DND-41 (cell line): ENCODE measurements at regions not wholly inside any gene's neighbourhood (a gene's known extent, or its start where the extent isn't known, plus 50 kb on each side); places are given as distances from the start of the nearest gene placed in this dataset.

Experiments used
- EZH2 ChIP-seq: IDR thresholded peaks from 3 replicates; pipeline ENCODE4 v1.6.1; 2012; ENCODE audit warnings: borderline replicate concordance, low read depth, mild to moderate bottlenecking, moderate library complexity, low read length, inconsistent platforms; ENCODE audit not compliant: severe bottlenecking
- TF ChIP-seq, protein P1 (sequence below): IDR thresholded peaks from 2 replicates; pipeline ENCODE4 v1.5.1; 2012; ENCODE audit warnings: borderline replicate concordance, low read length, moderate library complexity, mild to moderate bottlenecking; ENCODE audit not compliant: poor library complexity, severe bottlenecking; ENCODE audit errors: extremely low read depth

DNA sequence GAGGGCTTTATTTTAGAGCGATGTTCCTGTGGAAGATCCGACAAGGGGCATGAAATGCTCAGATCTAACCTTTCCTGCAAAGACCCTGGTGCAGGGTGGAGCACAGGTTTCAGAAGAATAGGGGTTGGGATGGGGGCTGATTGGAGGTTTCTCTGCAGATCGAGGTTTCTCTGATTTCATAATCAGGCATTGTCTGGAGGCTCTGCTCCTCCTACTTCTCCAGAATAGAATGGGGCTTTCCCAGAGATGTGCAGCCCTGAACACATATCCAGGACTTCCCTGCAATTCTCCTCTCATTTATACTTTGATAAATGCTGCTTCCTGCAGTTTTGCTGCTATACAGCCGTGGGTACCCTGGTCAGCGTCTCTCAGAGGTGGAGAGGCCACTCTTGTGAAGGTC is 397.6 kb upstream of the BOD1L1 start:
- TF ChIP-seq, protein P1, sequence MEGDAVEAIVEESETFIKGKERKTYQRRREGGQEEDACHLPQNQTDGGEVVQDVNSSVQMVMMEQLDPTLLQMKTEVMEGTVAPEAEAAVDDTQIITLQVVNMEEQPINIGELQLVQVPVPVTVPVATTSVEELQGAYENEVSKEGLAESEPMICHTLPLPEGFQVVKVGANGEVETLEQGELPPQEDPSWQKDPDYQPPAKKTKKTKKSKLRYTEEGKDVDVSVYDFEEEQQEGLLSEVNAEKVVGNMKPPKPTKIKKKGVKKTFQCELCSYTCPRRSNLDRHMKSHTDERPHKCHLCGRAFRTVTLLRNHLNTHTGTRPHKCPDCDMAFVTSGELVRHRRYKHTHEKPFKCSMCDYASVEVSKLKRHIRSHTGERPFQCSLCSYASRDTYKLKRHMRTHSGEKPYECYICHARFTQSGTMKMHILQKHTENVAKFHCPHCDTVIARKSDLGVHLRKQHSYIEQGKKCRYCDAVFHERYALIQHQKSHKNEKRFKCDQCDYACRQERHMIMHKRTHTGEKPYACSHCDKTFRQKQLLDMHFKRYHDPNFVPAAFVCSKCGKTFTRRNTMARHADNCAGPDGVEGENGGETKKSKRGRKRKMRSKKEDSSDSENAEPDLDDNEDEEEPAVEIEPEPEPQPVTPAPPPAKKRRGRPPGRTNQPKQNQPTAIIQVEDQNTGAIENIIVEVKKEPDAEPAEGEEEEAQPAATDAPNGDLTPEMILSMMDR, result no peak
- TF ChIP-seq EZH2, result no peak
